T-cell (primary cell): ENCODE measurements at regions not wholly inside any gene's neighbourhood (a gene's known extent, or its start where the extent isn't known, plus 50 kb on each side); places are given as distances from the start of the nearest gene placed in this dataset.
"Not testable (repeated sequence)": the region's sequence is repeated elsewhere in the genome, so short reads cannot be mapped to it uniquely, and the experiment has no call there.

Experiments
- ATAC-seq, 4 experiments: fragments of 200-7000 bp in 3 of 4; fragments of 150-1000 bp in 1 of 4; cut with Tn5 transposase; replicated peaks in 1 of 4; 1 replicate in 3 of 4; 2 replicates in 1 of 4; pipeline ENCODE4 v1.10.0; 2021; ENCODE audit warnings: moderate library complexity in 3 of 4, mild to moderate bottlenecking in 2 of 4, moderate number of reproducible peaks in 1 of 4
- CTCF ChIA-PET, 2 donors: fragments of 300-600 bp; sonication (Branson Sonifier 250); formaldehyde crosslinking; loops; one replicate each; lab custom pipeline; 2022; ENCODE audit warnings: antibody characterized with exemption in 2 of 2; lab: Charles Lee
- POLR2A ChIA-PET, 2 donors: fragments of 300-600 bp; sonication (Branson Sonifier 250); formaldehyde crosslinking; loops; one replicate each; lab custom pipeline; 2022; ENCODE audit warnings: antibody characterized with exemption in 2 of 2; lab: Charles Lee
- DNase-seq, 35 experiments: peaks; one replicate each; pipeline versions ENCODE4 v3.0.0 to v3.0.0-alpha.2; 2013 to 2023
- H3K27ac ChIP-seq: one replicate; pipeline ENCODE4 v1.5.1; 2013; ENCODE audit warnings: low read length
- H3K27me3 ChIP-seq, 2 experiments: replicated peaks in 1 of 2; 1 replicate in 1 of 2; 2 replicates in 1 of 2; pipeline versions ENCODE4 v1.6.1 to v1.7.0; 2013; ENCODE audit warnings: low read length in 1 of 2, mixed read lengths in 1 of 2; ENCODE audit not compliant: control insufficient read depth in 2 of 2, insufficient read depth in 2 of 2; ENCODE audit errors: extremely low read depth in 1 of 2
- H3K36me3 ChIP-seq, 2 donors: 1 replicate in 1 of 2; 2 replicates in 1 of 2; pipeline versions ENCODE4 v1.6.1 to v1.7.0; 2013; ENCODE audit warnings: low read length in 1 of 2; ENCODE audit not compliant: control insufficient read depth in 2 of 2, insufficient read depth in 1 of 2; ENCODE audit errors: extremely low read depth in 1 of 2
- H3K4me1 ChIP-seq, 2 experiments: 1 replicate in 1 of 2; 2 replicates in 1 of 2; pipeline versions ENCODE4 v1.6.1 to v1.7.0; 2013; ENCODE audit warnings: low read length in 2 of 2, mixed read lengths in 1 of 2; ENCODE audit not compliant: insufficient read depth in 2 of 2, control insufficient read depth in 1 of 2; ENCODE audit errors: extremely low read depth in 1 of 2
- H3K4me3 ChIP-seq, 2 donors: 1 replicate in 1 of 2; 2 replicates in 1 of 2; pipeline versions ENCODE4 v1.5.1 to v1.7.0; 2013; ENCODE audit warnings: mild to moderate bottlenecking in 2 of 2, low read length in 1 of 2, moderate library complexity in 1 of 2; ENCODE audit not compliant: control insufficient read depth in 1 of 2; ENCODE audit errors: extremely low read depth in 1 of 2
- H3K9me3 ChIP-seq: 2 replicates; pipeline ENCODE4 v1.7.0; 2013
- H3K27ac Mint-ChIP-seq, 2 donors: one replicate each; pipeline ENCODE4 v1.8.0; 2020 to 2021; ENCODE audit warnings: mild to moderate bottlenecking in 2 of 2, mixed read lengths in 2 of 2
- H3K27me3 Mint-ChIP-seq, 2 donors: one replicate each; pipeline ENCODE4 v1.8.0; 2021 to 2022; ENCODE audit warnings: mixed read lengths in 2 of 2
- H3K36me3 Mint-ChIP-seq: one replicate; pipeline ENCODE4 v1.8.0; 2021; ENCODE audit warnings: mixed read lengths
- H3K4me1 Mint-ChIP-seq, 3 donors: one replicate each; pipeline ENCODE4 v1.8.0; 2020 to 2022; ENCODE audit warnings: mixed read lengths in 3 of 3, mild to moderate bottlenecking in 1 of 3
- H3K4me3 Mint-ChIP-seq, 3 donors: one replicate each; pipeline ENCODE4 v1.8.0; 2020 to 2022; ENCODE audit warnings: mild to moderate bottlenecking in 3 of 3, mixed read lengths in 3 of 3, moderate library complexity in 3 of 3
- H3K9me3 Mint-ChIP-seq, 3 donors: one replicate each; pipeline ENCODE4 v1.8.0; 2020 to 2022; ENCODE audit warnings: mixed read lengths in 3 of 3
- WGBS: methylation state at CpG from one replicate; pipeline ENCODE4 v1.1.5; 2013; ENCODE audit warnings: missing lambda C conversion rate; ENCODE audit not compliant: insufficient coverage; 5-methylcytosine and 5-hydroxymethylcytosine counted together

GRCh38 chr6:5831219-5831862 lies 175.4 kb downstream of the NRN1 start:
- POLR2A ChIA-PET, H3K27me3 ChIP-seq, H3K27me3 Mint-ChIP-seq, CTCF ChIA-PET, H3K9me3 Mint-ChIP-seq, H3K36me3 Mint-ChIP-seq, H3K36me3 ChIP-seq, H3K9me3 ChIP-seq: not testable (repeated sequence)
- Mint-ChIP-seq H3K4me3 (peak overlapping the region; percentile 31 to 84 (median 32)), H3K4me1 (peaks cover 49 to 75% (median 56%) of the 10 kb centered on the region in 3 donors), H3K27ac (peak overlapping the region; percentile 94)
- Histone ChIP-seq H3K4me3 (peak overlapping the region in 1 of 2 donors; percentile 29), H3K27ac (peak overlapping the region; percentile 67), H3K4me1 (peaks cover 35 to 45% of the 10 kb centered on the region in 2 experiments)
- ATAC-seq = peak; percentile 83 to 95 (median 92)
- WGBS = 11% methylated on average over 5 of the region's 8 CpGs
- DNase-seq = peak; percentile 22 to 68 (median 53)

GRCh38 chr6:5828296-5828695 lies 178.4 kb downstream of the NRN1 start:
- POLR2A ChIA-PET = no interaction called here
- H3K4me1 Mint-ChIP-seq = peaks cover 53 to 70% (median 58%) of the 10 kb centered on the region in 3 donors
- H3K4me1 ChIP-seq = peaks cover 35 to 55% of the 10 kb centered on the region in 2 experiments
- H3K36me3 ChIP-seq = no peaks in the 10 kb centered on the region
- peak overlapping the region; percentile 11 to 73 for H3K27ac Mint-ChIP-seq
- H3K27ac ChIP-seq = no peak overlapping the region
- no peaks in the 10 kb centered on the region for H3K27me3 Mint-ChIP-seq
- CTCF ChIA-PET = no interaction called here
- no peak overlapping the region for H3K4me3 ChIP-seq
- no peak overlapping the region for H3K4me3 Mint-ChIP-seq
- no peak for DNase-seq
- no peaks in the 10 kb centered on the region for H3K36me3 Mint-ChIP-seq
- H3K27me3 ChIP-seq = no peaks in the 10 kb centered on the region
- H3K9me3 Mint-ChIP-seq = no peaks in the 10 kb centered on the region
- ATAC-seq = no peak
- no peaks in the 10 kb centered on the region for H3K9me3 ChIP-seq
- 89% methylated on average over 3 of the region's 11 CpGs for whole genome bisulfite sequencing

DNA sequence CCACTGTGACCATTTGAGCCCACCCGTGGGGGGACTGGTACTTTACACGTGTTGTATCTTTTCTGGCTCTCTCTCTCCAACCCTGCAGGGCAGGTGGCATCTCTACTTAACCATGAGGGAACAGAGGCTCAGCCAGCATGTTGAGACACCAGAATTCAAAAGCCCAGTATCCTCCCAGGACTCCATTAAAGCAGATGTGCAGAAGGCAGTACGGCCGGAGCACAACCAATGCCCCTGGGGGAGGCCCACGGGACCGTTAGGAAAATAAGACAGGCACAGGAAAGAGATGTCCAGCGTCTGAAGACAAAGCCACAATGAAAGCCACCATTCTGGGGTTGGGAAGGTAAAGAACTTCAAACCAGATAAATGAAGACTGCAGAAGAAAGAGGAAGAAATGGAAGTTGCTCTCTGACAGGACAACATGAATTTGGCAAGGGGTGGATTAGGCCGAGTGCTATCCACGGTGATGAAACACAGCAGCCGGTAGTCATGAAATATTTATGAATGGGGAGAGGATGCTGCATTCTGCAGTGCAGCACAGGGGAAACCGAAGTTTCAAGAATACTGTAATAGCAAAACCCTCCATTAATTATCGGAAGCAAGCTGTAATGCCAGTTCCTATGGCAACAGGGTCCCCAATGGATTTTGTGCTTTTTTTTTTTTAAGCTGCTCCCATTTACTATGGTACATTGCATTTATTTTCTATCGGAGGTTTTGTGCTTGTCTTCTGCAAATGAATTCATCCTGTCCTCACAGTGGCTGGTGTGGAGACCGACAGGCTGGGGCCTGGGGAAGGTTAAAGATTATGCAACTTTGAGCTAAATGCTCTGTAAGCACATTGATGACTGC lies 179.4 kb downstream of the NRN1 start:
- H3K4me1 Mint-ChIP-seq = peaks cover 45 to 59% (median 50%) of the 10 kb centered on the region in 3 donors
- Histone ChIP-seq H3K9me3 (no peaks in the 10 kb centered on the region), H3K4me3 (no peak overlapping the region), H3K36me3 (no peaks in the 10 kb centered on the region), H3K27ac (no peak overlapping the region), H3K4me1 (peaks cover 29 to 46% of the 10 kb centered on the region in 2 experiments), H3K27me3 (no peaks in the 10 kb centered on the region)
- ATAC-seq = no peak
- CTCF ChIA-PET = no interaction called here
- DNase-seq = no peak
- peaks cover 3% of the 10 kb centered on the region for H3K36me3 Mint-ChIP-seq
- peak overlapping the region in 1 of 2 donors; percentile 35 for H3K27ac Mint-ChIP-seq
- H3K27me3 Mint-ChIP-seq = no peaks in the 10 kb centered on the region
- H3K4me3 Mint-ChIP-seq = no peak overlapping the region
- no peaks in the 10 kb centered on the region for H3K9me3 Mint-ChIP-seq
- POLR2A ChIA-PET = no interaction called here
- WGBS = 91% methylated on average over 9 of the region's 14 CpGs

DNA sequence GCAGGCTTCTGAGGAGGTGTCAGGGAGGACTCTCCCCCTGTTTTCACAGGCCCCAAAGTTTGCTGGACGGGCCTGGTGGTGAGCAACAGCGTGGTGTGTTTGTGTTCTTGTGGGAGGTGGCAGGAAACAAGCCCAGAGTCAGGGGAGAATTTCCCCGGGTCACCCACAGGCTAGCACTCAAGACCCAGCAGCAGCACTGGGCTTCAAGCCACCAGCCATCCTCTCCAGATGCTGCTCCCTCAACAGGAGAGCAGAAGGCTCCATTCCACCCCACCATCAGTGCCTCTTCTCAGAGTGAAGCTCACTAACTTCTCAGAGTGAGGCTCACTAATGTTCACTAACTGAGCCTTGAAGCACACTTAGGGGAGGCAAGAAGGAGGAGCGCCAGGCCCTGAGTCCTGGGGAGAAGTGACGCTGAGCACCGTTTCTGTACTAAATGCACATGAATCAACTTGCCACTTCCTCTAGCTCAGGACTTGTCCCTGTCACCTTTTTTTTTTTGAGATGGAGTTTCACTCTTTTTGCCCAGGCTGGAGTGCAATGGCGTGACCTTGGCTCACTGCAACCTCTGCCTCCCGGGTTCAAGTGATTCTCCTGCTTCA lies 182.2 kb downstream of the NRN1 start:
- H3K9me3 ChIP-seq, H3K4me3 ChIP-seq, H3K27ac ChIP-seq, H3K4me3 Mint-ChIP-seq, CTCF ChIA-PET, H3K27me3 Mint-ChIP-seq, H3K9me3 Mint-ChIP-seq, H3K27me3 ChIP-seq, H3K36me3 ChIP-seq, H3K36me3 Mint-ChIP-seq, POLR2A ChIA-PET: not testable (repeated sequence)
- Mint-ChIP-seq H3K4me1 (peaks cover 18 to 31% (median 23%) of the 10 kb centered on the region in 3 donors), H3K27ac (peak overlapping the region; percentile 52 to 73)
- 33% methylated on average over 3 of the region's 8 CpGs for WGBS
- DNase-seq = peak in 7 of 35 experiments; percentile 3 to 28 (median 19)
- H3K4me1 ChIP-seq = peaks cover 11 to 20% of the 10 kb centered on the region in 2 experiments
- peak; percentile 49 to 74 (median 68) for ATAC-seq
